ENCODE measurements at regions not wholly inside any gene's neighbourhood (a gene's known extent, or its start where the extent isn't known, plus 50 kb on each side); places are given as distances from the start of the nearest gene placed in this dataset.

DNA sequence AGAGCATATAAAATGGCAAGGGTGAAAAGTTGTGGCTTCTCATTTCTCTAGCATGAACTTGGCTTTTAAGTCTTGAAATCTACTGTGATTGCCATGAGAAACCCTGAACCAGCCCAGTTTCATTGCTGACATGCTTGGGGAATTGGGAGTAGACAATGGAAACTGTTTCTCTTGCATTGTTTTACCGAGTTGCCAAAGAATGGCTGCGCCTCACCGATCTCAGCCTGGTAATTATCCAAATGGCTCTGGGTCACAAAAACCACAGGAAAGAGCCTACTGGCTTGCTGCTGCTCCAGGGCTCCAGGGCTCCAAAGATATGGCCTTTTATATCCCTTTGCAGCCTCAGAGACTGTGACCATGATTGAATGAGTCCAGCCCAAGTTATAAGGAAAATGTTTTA lies 310.4 kb upstream of the NT5C1B start:
- 61% methylated on average over 3 of the region's 3 CpGs for WGBS (ENCODE audit: insufficient coverage)
- intact Hi-C loops (cut with micrococcal nuclease): no loop called here
- no peaks in the 10 kb centered on the region for H3K27me3 Mint-ChIP-seq (ENCODE audit: low read depth in 3 of 3)
- H3K9me3 ChIP-seq (replicated peaks in 1 of 2; ENCODE audit: control insufficient read depth in 1 of 2, insufficient read depth in 1 of 2, low read length in 2 of 2): peaks cover 0 to 3% of the 10 kb centered on the region in 2 donors
- DNase-seq: no peak
- H2AFZ ChIP-seq (ENCODE audit: insufficient read depth, low read depth, low read length, poor library complexity, severe bottlenecking): no peak overlapping the region
- H3K36me3 ChIP-seq (replicated peaks in 1 of 2; ENCODE audit: control insufficient read depth in 1 of 2, insufficient read depth in 2 of 2, low read length in 2 of 2): no peaks in the 10 kb centered on the region
- no peaks in the 10 kb centered on the region for H3K36me3 Mint-ChIP-seq
- H3K9ac ChIP-seq (ENCODE audit: insufficient read depth, low read length, poor library complexity, severe bottlenecking): no peak overlapping the region
- H3K4me3 Mint-ChIP-seq: no peak overlapping the region
- peaks cover 2 to 6% (median 4%) of the 10 kb centered on the region in 7 donors for H3K9me3 Mint-ChIP-seq
- H3K27ac Mint-ChIP-seq: no peak overlapping the region
- no peak overlapping the region for H3K4me3 ChIP-seq (replicated peaks in 1 of 3; ENCODE audit: low read depth in 2 of 3, low read length in 3 of 3)
- no peaks in the 10 kb centered on the region for H3K4me1 ChIP-seq (ENCODE audit: control insufficient read depth in 1 of 2, insufficient read depth in 2 of 2, low read length in 2 of 2)
- H3K4me1 Mint-ChIP-seq: no peaks in the 10 kb centered on the region
- H3K27me3 ChIP-seq (ENCODE audit: control insufficient read depth in 2 of 2, insufficient read depth in 2 of 2, low read length in 2 of 2): no peaks in the 10 kb centered on the region
- no peaks in the 10 kb centered on the region for H4K20me1 ChIP-seq (ENCODE audit: insufficient read depth, low read length)
- no peak overlapping the region for H3K4me2 ChIP-seq (replicated peaks; ENCODE audit: extremely low read depth, low read length, poor library complexity, severe bottlenecking)
- no peak for TF ChIP-seq CTCF (IDR thresholded peaks at IDR 0.05)
- H3K27ac ChIP-seq (ENCODE audit: low read depth in 1 of 2, low read length in 2 of 2): no peak overlapping the region
- no peaks in the 10 kb centered on the region for H3K79me2 ChIP-seq (ENCODE audit: insufficient read depth, low read length)

DNA sequence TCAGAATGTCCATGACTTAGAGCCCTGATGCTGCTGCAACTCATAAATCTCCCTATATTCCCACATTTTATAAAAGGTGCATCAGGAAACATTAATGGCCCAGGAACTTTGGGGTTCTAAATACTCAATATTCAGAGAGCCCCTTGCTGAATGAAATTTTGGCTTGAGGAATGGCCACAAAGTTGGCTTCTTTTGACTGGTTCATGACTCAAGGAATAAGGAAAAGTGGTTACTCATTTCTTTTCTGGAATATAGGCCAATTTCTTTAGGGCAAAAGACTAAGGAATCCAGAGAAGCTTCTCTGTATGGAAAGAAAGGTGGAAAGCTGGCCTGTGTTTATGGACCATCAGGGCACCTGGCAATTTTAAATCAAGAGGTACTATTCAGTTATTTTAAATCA lies 308.9 kb upstream of the NT5C1B start:
- no peaks in the 10 kb centered on the region for H3K4me1 ChIP-seq (ENCODE audit: control insufficient read depth in 1 of 2, insufficient read depth in 2 of 2, low read length in 2 of 2)
- Mint-ChIP-seq H3K27me3 (ENCODE audit: low read depth in 3 of 3) (peaks cover 0 to 2% (median 0%) of the 10 kb centered on the region in 3 donors), H3K9me3 (peaks cover 2 to 8% (median 3%) of the 10 kb centered on the region in 7 donors), H3K27ac (no peak overlapping the region), H3K36me3 (no peaks in the 10 kb centered on the region), H3K4me1 (no peaks in the 10 kb centered on the region), H3K4me3 (no peak overlapping the region)
- H3K9me3 ChIP-seq (replicated peaks in 1 of 2; ENCODE audit: control insufficient read depth in 1 of 2, insufficient read depth in 1 of 2, low read length in 2 of 2): peaks cover 0 to 3% of the 10 kb centered on the region in 2 donors
- no peak for DNase-seq
- no peak overlapping the region for H2AFZ ChIP-seq (ENCODE audit: insufficient read depth, low read depth, low read length, poor library complexity, severe bottlenecking)
- H3K9ac ChIP-seq (ENCODE audit: insufficient read depth, low read length, poor library complexity, severe bottlenecking): no peak overlapping the region
- H3K27ac ChIP-seq (ENCODE audit: low read depth in 1 of 2, low read length in 2 of 2): no peak overlapping the region
- H3K4me3 ChIP-seq (replicated peaks in 1 of 3; ENCODE audit: low read depth in 2 of 3, low read length in 3 of 3): no peak overlapping the region
- no peaks in the 10 kb centered on the region for H3K79me2 ChIP-seq (ENCODE audit: insufficient read depth, low read length)
- H3K27me3 ChIP-seq (ENCODE audit: control insufficient read depth in 2 of 2, insufficient read depth in 2 of 2, low read length in 2 of 2): no peaks in the 10 kb centered on the region
- TF ChIP-seq CTCF (IDR thresholded peaks at IDR 0.05): no peak
- intact Hi-C loops (cut with micrococcal nuclease): no loop called here
- H4K20me1 ChIP-seq (ENCODE audit: insufficient read depth, low read length): no peaks in the 10 kb centered on the region
- no peaks in the 10 kb centered on the region for H3K36me3 ChIP-seq (replicated peaks in 1 of 2; ENCODE audit: control insufficient read depth in 1 of 2, insufficient read depth in 2 of 2, low read length in 2 of 2)
- no peak overlapping the region for H3K4me2 ChIP-seq (replicated peaks; ENCODE audit: extremely low read depth, low read length, poor library complexity, severe bottlenecking)

Measured in CD14-positive monocyte (primary cell).